ENCODE measurements at regions not wholly inside any gene's neighbourhood (a gene's known extent, or its start where the extent isn't known, plus 50 kb on each side); places are given as distances from the start of the nearest gene placed in this dataset.

GRCh38 chr7:145839814-145840213, 276.8 kb upstream of the CNTNAP2 start:
- TF ChIP-seq CTCF (IDR thresholded peaks at IDR 0.05; ENCODE audit: insufficient read depth, low read length, poor library complexity, severe bottlenecking) (no peak), EZH2phosphoT487 (conservative IDR thresholded peaks at IDR 0.05; ENCODE audit: low read length) (no peak)

All from SU-DHL-6 (cell line).